ENCODE measurements at regions not wholly inside any gene's neighbourhood (a gene's known extent, or its start where the extent isn't known, plus 50 kb on each side); places are given as distances from the start of the nearest gene placed in this dataset.

DNA sequence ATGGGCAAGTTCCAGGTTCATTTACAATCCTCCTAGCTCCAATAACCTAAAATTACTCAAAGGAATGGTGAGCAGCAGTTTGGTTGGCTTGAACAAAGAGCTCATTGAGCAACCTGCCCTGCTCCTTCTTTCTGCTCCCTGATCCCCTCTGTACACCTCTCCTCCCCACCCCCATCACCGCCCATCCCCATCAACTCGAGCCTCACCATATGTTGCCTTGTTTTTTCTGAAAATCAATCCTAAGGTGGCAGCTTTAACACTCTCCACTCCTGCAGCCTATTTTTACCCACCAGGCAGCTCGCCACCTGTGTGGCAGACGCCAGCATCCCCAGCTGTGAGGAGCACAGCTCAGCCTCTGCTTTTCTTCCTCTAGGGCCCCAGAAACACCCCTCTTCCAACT is 533.4 kb upstream of the BRINP1 start:
- no peaks in the 10 kb centered on the region for H3K27me3 ChIP-seq (ENCODE audit: control insufficient read depth, insufficient read depth, low read length)
- H3K4me3 ChIP-seq (ENCODE audit: low read depth, low read length): no peak overlapping the region
- DNase-seq (ENCODE audit: low read depth): no peak
- TF ChIP-seq, protein P1, sequence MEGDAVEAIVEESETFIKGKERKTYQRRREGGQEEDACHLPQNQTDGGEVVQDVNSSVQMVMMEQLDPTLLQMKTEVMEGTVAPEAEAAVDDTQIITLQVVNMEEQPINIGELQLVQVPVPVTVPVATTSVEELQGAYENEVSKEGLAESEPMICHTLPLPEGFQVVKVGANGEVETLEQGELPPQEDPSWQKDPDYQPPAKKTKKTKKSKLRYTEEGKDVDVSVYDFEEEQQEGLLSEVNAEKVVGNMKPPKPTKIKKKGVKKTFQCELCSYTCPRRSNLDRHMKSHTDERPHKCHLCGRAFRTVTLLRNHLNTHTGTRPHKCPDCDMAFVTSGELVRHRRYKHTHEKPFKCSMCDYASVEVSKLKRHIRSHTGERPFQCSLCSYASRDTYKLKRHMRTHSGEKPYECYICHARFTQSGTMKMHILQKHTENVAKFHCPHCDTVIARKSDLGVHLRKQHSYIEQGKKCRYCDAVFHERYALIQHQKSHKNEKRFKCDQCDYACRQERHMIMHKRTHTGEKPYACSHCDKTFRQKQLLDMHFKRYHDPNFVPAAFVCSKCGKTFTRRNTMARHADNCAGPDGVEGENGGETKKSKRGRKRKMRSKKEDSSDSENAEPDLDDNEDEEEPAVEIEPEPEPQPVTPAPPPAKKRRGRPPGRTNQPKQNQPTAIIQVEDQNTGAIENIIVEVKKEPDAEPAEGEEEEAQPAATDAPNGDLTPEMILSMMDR (IDR thresholded peaks at IDR 0.05; ENCODE audit: insufficient read depth, low read length, poor library complexity, severe bottlenecking): no peak
- H3K36me3 ChIP-seq (ENCODE audit: control insufficient read depth, insufficient read depth, low read length): no peaks in the 10 kb centered on the region

DNA sequence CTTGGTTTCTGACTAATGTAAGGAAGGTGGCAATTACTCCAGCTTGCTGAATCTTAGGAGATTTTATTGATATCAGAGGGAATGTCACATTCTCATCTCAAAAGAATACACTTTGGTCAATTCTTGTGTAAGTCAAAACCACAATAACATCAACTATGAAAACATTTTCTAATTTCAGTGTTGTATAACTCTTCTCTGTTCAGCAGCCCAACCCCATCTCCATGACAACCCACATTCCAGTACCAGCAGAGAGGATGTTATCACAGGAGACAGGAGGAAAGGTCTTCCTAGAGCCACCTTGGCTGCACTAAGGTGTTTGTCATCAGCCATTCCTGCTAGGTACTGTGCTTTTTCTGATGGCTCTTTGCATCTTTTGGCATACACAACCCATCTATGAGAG is 529.1 kb upstream of the BRINP1 start:
- no peak overlapping the region for H3K4me3 ChIP-seq (ENCODE audit: low read depth, low read length)
- TF ChIP-seq, protein P1 (IDR thresholded peaks at IDR 0.05; ENCODE audit: insufficient read depth, low read length, poor library complexity, severe bottlenecking): no peak

DNA sequence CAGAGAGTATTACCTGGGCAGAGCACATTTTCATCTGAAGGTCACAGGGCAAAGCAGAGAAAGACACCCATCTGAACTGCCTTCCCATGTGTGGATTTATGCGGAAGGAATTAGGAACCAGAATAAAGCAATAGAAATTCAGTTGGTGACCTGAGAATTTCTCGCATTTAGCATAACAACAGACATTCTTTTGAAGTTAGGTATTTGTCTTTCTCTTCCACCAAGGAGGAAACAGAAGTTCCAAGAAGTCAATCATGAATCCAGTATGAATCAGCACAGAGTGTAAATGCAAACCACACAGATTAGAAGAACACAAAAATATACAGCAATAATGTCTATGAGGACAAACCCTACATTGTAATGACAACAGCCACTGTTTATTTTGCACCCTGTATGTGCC is 515.2 kb upstream of the BRINP1 start:
- DNase-seq (ENCODE audit: low read depth): peak; percentile 65
- Histone ChIP-seq H3K36me3 (ENCODE audit: control insufficient read depth, insufficient read depth, low read length) (no peaks in the 10 kb centered on the region), H3K27me3 (ENCODE audit: control insufficient read depth, insufficient read depth, low read length) (no peaks in the 10 kb centered on the region), H3K4me3 (ENCODE audit: low read depth, low read length) (no peak overlapping the region)
- TF ChIP-seq, protein P1 (IDR thresholded peaks at IDR 0.05; ENCODE audit: insufficient read depth, low read length, poor library complexity, severe bottlenecking): no peak

More for the DNA sequence above, 529.1 kb upstream of the BRINP1 start:
- H3K36me3 ChIP-seq (ENCODE audit: control insufficient read depth, insufficient read depth, low read length): no peaks in the 10 kb centered on the region
- peaks cover 3% of the 10 kb centered on the region for H3K27me3 ChIP-seq (ENCODE audit: control insufficient read depth, insufficient read depth, low read length)
- DNase-seq (ENCODE audit: low read depth): no peak

DNA sequence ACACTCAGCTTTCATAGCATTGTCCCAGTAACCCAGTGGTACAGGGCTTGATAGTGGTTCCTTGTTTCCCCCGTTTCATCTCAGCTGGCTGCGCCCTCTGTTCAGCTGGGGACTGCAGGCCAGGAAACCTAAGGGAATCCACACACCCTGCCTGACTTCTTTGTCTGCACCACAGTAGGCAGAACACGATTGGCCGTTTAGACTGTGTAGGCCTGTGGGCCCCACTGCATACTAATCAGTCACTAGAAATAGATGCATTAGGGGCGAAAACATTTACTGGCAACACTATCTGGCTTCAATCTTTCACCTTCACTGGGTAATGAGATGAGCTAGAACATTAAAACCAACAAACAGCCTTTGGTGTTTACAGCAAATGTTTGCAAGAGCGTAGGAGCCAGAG is 512.7 kb upstream of the BRINP1 start:
- no peak for DNase-seq (ENCODE audit: low read depth)
- no peak overlapping the region for H3K4me3 ChIP-seq (ENCODE audit: low read depth, low read length)
- no peaks in the 10 kb centered on the region for H3K27me3 ChIP-seq (ENCODE audit: control insufficient read depth, insufficient read depth, low read length)
- no peaks in the 10 kb centered on the region for H3K36me3 ChIP-seq (ENCODE audit: control insufficient read depth, insufficient read depth, low read length)
- TF ChIP-seq, protein P1 (IDR thresholded peaks at IDR 0.05; ENCODE audit: insufficient read depth, low read length, poor library complexity, severe bottlenecking): no peak

DNA sequence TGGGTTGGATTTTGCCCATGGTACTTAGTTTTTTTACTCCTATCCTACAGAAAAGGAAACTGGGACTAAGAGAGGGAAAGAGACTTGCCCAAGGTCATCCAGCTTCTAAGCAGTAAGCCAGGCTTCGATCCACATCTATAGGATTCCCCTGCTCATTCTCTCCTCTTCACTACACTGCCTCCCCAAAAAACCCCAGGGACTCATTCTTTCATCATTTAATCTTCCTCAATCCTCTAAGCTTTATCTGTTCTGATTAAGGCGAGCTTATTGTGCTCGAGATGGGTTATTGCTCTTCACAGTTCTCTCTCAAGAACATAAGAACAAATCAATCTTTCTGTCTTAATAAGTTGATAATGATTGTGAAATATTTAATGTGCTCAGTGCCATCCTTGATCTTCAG is 511.1 kb upstream of the BRINP1 start:
- H3K27me3 ChIP-seq (ENCODE audit: control insufficient read depth, insufficient read depth, low read length): no peaks in the 10 kb centered on the region
- H3K36me3 ChIP-seq (ENCODE audit: control insufficient read depth, insufficient read depth, low read length): no peaks in the 10 kb centered on the region
- TF ChIP-seq, protein P1 (IDR thresholded peaks at IDR 0.05; ENCODE audit: insufficient read depth, low read length, poor library complexity, severe bottlenecking): no peak
- no peak overlapping the region for H3K4me3 ChIP-seq (ENCODE audit: low read depth, low read length)
- no peak for DNase-seq (ENCODE audit: low read depth)

DNA sequence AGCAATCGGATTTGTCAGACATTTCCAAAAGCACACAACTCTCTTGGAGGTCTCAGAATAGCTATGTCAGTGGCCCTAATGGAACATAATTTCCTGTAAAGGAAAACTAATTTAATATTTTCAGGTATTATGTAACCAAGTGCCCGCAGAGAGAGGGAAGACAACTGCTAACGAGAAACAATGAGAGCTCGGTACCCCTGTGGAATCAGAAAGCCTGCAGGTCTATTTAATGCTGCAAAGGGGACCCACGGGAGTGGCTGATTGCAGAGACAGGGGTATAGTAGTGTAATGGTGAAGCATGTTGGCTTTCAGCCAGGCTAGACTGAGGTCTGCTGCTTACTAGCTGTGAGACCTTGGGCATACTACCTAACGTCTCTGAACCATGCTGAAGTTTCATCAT is 508.1 kb upstream of the BRINP1 start:
- DNase-seq (ENCODE audit: low read depth): no peak
- TF ChIP-seq, protein P1 (IDR thresholded peaks at IDR 0.05; ENCODE audit: insufficient read depth, low read length, poor library complexity, severe bottlenecking): no peak
- Histone ChIP-seq H3K27me3 (ENCODE audit: control insufficient read depth, insufficient read depth, low read length) (no peaks in the 10 kb centered on the region), H3K36me3 (ENCODE audit: control insufficient read depth, insufficient read depth, low read length) (no peaks in the 10 kb centered on the region), H3K4me3 (ENCODE audit: low read depth, low read length) (no peak overlapping the region)

Data from kidney epithelial cell (primary cell).